Epidermal melanocyte (primary cell): ENCODE measurements at regions not wholly inside any gene's neighbourhood (a gene's known extent, or its start where the extent isn't known, plus 50 kb on each side); places are given as distances from the start of the nearest gene placed in this dataset.
"Not testable (repeated sequence)": the region's sequence is repeated elsewhere in the genome, so short reads cannot be mapped to it uniquely, and the experiment has no call there.

Experiments used
- DNase-seq: peaks from one replicate; pipeline ENCODE4 v3.0.0; 2011; ENCODE audit warnings: low spot score; ENCODE audit not compliant: insufficient read length

- no peak for DNase-seq
These were observed 89.1 kb downstream of the RHOU start for GRCh38 chr1:228824366-228824765.

- DNase-seq, result no peak
These were observed 89.8 kb downstream of the RHOU start for GRCh38 chr1:228825041-228825440.

- no peak for DNase-seq
These were observed 90.7 kb downstream of the RHOU start for GRCh38 chr1:228825840-228826484.

DNA sequence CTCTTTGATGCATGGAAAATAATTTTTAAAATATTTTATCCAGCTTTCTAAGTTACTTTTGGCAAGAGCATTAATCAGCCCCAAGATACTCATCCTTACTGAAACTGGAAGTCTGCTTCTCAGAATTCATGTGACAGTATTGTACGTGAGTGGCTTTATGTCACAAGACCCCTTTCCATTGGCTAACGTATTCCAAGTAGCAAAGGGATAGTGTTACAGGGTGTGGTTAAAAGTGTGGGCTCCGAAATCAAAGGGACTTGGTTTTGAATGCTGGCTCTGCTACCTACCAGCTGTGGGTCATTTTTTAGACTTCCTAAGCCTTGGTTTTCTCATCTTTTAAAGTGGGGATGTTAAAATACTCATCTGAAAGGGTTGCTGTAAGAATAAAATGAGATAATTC lies 91.7 kb downstream of the RHOU start:
- DNase-seq, result no peak

DNA sequence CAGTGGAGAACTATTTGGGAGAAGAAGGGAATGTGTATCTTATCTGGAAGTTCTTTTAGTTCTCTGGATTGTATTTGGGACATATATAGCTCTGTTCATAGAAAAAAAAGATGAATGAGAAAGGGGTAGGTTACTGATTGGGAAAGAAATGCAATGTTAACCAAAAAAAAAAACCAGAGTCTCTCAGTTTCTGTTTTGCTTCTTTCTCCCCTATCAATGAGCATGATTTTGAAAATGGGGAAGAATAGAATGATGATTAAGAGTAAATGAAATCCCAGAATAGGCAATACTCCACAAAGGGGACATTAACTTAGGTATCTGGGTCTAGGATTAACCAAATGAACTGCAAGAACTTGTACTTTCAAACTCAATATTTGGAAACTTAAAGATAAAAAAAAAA lies 92.9 kb downstream of the RHOU start:
- DNase-seq, result no peak

- DNase-seq, result no peak
These were observed 95.1 kb downstream of the RHOU start for GRCh38 chr1:228830185-228830953.

- no peak for DNase-seq
These were observed 95.7 kb downstream of the RHOU start for GRCh38 chr1:228830954-228831481.

DNA sequence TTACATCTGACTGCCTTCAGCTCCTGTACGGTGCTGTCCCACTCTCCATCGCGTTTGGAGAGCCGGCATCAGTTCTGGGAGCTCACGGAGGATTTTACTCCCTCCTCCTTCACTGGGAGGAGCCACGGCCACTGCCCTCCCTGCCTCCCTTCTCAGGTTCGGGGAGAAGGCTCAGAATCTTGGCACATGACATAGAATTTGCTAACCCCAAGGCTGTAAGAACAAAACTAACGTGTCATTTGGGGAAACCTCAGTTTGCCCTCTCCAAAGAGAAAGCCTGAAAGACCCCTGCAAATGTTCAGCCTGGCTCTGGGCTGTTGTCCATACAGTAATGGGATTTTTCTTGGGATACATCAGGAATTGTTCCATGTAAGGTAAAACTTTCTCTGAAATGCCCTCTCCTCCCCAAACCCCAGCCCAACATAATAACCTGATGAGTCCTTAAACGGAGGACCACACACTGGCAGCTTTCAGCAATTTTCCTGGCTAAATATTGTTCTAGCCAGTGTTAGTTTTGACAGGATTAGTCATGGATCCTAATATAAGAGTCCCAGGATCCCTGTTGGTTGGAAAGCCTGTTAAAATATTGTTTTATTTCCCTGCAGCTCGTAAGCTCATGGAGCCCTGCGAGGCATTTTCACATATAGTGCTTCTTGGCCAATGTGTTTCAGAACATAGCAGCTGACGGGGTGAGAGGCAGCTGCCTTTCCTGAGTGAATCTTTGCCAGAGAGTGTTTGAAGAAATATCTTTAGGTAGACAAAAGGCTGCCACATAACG lies 98.8 kb downstream of the RHOU start:
- DNase-seq, result no peak

DNA sequence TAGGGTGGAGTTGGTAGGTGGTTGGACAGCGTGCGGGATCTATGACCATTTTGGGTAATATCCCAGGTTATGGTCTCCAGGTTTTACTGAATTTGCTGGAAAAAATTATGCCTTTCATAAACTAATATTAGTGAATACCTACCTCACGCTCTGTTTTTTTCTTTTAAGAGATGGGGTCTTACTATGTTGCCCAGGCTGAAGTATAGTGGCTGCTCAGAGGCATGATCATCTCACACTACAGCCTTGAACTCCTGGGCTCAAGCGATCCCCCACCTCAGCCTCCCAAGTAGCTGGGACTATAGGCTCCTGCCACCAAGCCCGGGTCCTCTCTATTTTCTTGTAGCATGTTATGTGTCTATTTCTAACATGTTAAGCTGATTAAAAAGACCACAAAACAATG lies 100.2 kb downstream of the RHOU start:
- no peak for DNase-seq

DNA sequence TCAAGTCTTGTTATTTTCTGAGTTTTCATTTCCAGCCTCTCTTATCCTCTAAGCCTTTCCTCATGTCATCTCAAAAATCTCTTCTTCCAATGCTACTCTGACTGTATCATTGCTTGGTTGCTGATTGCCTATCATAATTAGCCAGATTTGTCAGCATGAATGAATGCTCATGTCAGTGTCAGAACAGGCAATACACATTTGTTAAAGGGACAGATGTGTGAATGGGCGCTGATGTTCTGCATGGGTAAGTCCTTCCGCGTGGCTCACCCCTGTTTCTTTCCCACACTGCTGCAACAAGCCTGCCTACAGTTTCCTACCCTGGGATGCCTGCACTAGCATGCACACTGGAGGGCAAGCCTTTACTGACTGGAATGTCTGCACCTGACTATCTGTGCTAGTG lies 100.6 kb downstream of the RHOU start:
- no peak for DNase-seq

DNA sequence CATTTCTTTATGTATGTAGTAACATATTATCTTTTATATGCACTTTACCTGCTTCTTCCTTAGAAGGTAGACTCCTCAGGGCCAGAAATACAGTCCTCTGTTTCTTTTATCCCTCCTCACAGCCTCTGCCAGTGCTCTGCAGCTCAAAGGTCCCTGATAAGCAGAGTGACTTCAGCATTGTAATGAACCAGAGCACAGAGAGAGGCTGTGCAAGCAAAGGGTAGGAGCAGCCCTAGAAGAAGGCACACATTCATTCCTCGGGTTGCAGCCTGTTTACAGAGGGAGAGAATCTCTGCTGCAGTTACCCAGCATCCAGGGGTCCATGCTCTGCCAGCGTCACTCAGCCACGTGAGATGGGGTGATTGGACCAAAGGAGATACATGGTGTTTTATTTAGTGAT lies 101.1 kb downstream of the RHOU start:
- DNase-seq, result no peak

DNA sequence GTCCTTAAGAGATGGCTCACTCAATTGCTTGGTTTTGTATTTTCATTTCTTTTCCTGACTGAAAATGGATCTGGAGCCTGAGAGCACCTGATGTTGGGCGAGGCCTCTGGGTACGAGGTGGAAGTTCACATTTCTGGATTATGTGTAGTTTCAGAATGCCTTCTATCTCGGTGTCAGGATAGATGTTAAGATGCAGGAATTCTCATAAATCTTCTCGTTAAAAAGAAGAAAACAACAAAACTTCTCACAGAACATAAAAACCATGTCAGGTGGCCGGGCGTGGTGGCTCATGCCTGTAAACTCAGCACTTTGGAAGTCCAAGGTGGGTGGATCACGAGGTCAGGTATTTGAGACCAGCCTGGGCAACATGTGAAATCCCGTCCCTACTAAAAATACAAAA lies 101.8 kb downstream of the RHOU start:
- no peak for DNase-seq

DNA sequence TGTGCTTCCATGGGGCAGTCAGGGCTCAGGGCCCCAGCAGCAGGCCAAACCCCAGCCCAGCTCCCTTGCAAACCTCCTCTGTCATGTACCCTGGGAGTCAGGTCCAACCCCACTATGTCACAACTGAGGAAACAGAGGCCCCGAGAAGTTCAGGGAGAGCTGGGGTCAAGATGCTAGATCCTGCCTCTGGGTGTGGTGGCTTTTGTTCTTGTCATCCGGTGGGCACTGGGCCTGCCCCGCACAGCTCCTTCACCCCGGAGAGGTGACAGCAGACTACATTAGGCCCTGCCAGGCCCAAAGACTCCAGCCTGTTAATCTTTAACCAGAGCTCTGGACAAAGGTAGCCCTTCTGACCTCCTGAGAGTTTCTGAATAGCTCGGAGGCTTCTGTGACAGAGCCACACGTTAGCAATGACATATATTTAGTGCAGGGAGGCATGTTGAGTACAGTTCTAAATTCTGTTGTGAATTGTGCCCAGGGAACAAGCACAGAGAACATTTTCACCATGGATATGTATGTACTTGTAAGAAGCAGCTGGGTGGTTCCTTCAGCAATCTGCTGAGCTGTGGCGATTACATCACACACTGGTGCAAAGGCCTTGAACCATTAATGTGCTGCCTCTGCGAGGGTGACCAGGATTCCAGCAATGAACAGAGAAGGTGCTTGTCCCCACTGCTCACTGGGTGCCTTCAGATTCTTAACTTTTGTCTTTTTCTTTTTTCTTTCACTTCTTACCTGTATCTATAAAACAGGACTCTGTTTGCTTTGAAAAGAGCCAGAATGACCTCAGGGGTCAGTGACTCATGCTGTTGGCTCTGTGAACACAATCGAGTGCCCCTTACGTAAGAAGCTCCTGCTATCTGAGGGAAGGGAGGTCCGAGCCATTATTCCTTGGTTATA lies 102.8 kb downstream of the RHOU start:
- no peak for DNase-seq

DNA sequence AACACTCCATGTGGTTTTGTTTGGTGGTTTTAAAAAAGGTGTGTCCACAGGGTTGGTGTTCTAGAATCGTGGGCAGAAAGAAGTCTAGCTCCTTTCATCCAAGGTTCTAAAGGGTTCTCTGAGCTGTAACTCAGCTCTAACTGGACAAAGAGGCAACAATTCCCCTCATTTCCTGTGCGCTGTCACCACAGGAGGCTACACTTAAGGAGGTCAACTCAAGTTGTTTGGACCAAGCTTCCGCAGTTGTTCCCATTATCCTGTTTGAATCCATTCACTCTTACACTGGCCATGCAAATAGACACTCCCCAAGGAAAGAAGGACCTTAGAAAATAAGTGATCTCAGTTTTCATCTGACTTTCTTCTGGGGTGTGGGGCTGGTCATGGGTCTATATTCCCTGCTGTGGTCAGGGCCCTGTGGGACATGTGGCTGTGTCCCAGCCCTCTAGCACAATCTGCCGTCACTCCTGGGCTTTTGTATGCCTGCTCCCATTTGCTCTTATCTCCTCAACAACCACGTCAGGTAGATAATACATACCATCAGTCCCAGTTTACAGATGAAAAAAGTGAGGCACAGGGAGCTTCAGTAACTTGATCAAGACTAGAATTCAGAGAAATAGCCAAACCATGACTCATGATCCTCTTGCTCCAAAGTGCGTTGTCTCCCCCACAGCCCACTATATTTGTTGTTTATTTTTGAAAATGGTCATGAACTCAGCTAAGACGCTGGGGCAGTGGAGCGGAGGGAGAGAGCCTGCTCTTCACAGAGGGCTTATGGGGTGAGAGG lies 103.6 kb downstream of the RHOU start:
- no peak for DNase-seq

DNA sequence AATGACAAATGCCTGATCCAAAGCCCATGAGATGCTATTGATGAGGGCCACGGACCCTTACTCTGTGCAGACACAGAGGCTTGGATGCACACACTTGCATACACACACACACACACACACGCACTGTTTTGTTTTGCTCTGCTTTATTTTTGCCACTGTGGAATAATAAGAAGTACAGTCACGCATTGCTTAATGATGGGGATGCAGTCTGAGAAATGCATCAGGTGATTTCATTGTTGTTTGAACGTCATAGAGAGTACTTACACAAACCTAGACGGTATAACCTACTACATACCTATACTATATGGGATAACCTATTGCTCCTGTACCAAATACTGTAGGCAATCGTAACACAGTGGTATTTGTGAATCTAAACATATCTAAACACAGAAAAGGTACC lies 104.4 kb downstream of the RHOU start:
- no peak for DNase-seq

DNA sequence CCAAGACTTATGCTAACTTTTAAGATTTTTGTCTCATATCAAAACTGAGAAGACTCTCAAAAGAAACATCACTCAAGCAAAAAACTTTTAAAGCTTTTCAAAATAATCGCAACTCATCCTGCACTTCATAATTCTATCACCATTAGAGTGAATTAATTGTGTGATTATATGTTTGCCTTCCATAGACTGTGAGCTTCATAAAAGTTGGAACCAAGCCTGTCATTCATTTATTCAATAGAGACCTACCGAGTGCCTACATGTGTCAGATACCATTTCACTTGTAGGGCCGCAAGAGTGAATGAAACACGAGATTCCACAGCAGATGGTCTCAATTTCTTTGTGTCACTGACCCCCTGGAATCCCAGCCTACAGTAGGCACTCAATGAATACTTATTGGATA lies 106.4 kb downstream of the RHOU start:
- no peak for DNase-seq

DNA sequence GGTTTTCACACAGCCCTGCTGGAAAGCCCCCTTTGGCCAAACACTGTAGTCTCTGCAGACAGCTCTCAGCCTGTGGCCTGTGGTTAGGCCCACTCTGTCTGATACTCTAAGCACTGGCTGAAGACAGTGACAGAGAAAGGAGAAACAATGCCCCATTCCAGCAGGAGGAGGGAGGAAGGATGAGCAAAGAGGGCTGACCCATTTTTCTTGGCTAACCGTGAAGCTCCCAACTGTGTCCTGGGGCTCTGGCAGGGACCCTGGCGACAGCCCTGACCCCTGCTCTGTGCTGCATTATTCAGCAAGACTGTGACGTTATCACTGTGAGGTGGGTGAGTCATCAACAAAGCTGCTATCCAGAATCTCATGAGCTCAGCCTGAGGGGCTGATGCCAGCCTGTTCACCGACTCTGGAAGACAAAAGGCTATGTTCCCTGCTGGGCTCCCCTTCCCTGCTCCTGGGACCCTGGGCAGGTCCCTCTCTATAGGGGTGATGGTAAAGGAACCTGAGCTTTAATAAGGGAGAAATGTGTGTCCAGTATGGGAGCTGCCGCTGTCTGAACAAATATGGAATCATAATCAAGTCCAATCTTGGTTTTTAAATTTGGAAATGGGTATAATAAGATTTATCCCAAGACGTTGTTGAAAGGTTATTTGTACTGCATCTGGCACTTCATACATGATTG lies 107.0 kb downstream of the RHOU start:
- DNase-seq, result no peak

DNA sequence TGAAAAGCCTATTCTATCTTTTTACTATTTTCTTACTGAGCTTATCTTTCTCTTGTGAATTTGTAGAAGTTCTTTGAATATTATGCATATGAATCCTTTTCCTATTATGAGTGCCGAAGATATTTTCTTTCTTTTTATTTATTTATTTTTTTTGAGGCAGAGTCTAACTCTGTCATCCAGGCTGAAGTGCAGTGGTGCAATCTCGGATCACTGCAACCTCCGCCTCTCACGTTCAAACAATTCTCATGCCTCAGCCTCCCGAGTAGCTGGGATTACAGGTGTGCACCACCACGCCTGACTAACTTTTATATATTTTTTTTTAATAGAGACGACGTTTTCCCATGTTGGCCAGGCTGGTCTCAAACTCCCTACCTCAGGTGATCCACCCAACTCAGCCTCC lies 109.8 kb downstream of the RHOU start:
- no peak for DNase-seq

- DNase-seq, result no peak
These were observed 111.7 kb downstream of the RHOU start for GRCh38 chr1:228846952-228847351.

DNA sequence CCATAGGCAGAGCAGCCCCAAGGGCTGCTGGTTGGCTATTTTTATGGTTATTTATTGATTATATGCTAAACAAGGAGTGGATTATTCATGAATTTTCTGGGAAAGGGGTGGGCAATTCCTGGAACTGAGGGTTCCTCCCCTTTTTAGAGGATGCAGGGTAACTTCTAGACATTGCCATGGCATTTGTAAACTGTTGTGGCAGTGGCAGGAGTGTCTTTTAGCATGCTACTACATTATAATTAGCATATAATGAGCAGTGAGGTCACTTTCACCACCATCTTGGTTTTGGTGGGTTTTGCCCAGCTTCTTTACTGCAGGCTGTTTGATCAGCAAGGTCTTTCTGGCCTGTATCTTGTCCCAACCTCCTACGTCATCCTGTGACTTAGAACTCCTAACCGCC lies 112.2 kb downstream of the RHOU start:
- not testable (repeated sequence) for DNase-seq
